ENCODE measurements at regions not wholly inside any gene's neighbourhood (a gene's known extent, or its start where the extent isn't known, plus 50 kb on each side); places are given as distances from the start of the nearest gene placed in this dataset.

DNA sequence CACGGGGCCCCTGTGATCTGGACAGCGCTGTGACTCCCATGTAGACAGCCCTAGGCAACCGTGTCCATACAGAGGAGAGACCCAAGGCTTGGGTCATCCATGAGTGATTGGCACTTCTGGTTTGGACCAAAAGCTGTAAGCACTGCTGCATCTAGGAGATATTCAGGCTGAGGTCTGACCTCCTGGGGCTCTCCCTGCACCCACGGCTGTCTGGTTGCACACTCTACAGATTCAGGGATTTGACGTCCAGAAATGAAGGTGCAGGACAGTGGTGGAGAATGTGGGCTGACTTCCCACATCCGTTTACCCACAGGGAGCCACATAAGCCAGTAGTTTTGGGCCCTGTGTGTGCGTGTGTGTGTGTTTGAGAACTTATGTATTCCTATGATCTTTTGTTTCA is 76.2 kb upstream of the ARHGEF7 start:
- no peak for DNase-seq (ENCODE audit: low read depth in 2 of 2)

DNA sequence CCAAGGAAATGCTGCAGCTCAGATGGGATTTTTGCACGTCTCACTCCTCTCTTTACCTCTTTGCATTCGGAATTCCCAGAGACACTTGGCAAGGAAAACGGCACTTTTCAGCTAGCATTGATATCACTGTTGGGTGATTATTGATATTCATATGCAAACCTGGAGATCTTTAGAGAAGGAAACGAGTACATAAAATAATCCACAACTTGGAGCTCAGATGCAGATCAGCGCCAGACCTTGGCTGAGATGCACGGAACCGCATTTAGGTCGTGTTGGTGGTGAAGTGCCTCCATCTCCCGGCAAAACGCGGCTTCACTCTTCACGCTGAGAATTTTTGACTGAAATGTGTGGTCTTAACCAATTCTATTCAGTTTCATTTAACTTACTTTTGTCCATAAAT is 77.2 kb upstream of the ARHGEF7 start:
- DNase-seq (ENCODE audit: low read depth in 2 of 2) = no peak

DNA sequence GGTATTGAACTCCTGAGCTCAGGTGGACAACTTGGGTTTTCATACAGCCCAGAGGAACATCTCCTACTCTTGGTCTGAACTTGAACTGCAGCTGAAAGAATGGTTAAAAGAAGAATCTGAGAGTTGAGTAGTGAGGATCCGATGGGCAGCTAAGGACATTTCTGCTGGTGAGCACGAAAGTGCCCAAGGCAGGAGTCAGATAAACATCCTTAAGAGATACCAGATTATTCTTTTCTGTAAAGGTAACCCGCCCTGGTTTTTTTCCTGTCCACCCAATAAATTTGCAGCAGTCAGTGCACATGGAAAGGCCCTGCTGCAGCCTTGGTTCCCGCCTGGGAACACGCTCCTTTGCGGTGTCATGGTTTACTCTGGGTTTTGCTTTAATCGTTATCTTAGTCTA is 78.4 kb upstream of the ARHGEF7 start:
- DNase-seq (ENCODE audit: low read depth in 2 of 2) = no peak

DNA sequence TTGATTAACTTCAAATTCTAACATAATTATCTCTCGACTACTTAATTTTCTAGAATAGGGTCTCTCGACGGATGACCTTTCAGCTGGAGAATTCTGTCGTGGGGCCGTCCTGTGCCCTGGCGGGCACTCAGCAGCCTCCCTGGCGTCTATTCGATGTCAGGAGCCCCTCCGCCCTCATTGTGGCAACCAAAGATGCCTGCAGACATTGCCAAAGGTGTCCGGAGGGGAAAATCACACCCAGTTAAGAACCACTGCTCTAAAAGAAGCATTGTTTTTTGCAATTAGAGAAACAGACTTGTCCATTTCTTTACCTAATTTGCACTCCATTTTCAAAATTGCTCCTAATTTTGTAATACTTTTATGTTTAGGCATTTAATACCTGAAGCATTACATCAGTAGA is 79.2 kb upstream of the ARHGEF7 start:
- no peak for DNase-seq (ENCODE audit: low read depth in 2 of 2)

DNA sequence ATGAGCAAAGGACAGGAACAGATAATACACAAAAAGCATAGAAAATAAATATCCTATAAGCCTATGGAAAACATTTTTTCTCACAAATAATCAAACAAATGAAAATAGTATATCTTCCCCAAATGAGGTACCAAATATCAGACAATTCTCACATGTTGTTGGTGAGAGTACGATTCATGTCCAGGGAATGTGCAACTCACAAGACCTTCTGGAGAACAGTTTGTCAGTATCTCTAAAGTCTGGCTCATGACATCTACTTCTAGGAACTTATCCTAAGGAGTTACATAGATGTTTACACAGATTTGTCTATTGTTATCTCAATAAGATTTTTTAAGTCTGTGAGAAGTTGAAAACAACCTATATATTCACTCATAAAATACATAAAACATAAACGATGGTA is 80.3 kb upstream of the ARHGEF7 start:
- no peak for DNase-seq (ENCODE audit: low read depth in 2 of 2)

DNA sequence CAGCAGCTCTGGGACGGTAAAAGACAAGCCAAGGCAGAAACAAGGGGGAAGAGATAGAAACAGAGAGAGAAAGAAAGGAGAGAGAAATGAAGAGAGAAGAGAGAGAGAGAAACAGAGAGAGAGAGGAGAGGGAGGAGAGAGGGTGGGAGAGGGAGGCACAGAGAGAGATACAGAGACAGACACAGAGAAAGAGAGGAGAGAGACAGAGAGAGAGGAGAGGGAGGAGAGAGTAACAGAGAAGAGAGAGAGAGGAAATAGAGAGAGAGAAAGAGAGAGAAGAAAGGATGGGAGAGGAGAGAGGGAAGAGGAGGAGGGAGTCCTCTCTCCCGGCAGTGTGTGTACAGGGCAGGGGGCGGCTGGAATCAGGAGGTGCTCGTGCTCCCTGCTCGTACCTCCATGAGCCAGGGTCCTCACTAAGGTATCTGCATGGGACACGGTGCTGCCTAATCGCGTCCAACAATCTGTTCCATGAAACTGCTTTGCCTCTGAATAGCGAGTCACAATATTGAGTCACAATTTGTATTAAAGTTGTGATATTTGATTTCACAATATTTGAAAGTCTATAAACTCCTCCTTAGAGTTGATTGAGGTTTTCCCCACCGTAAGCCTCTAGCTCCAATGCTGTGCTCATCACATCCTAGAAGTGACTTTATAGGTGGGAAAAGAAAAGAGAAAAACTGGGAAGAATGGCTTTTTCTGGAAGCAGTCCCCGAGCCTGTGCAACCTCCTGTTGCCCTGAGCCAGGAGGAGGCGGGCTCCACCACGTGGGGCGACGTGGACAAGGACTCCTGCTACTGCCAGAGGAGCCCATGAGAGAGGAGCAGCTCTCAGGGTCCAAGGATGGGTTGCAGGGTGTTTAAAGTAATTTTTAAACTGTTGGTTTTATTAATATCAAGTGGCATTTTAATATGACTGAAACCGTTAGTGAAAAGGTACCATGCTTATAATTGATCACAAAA is 81.7 kb upstream of the ARHGEF7 start:
- DNase-seq (ENCODE audit: low read depth in 2 of 2) = no peak

- DNase-seq (ENCODE audit: low read depth in 2 of 2) = peak; percentile 23 to 25
These were observed 83.6 kb upstream of the ARHGEF7 start for GRCh38 chr13:111031531-111031961.

DNA sequence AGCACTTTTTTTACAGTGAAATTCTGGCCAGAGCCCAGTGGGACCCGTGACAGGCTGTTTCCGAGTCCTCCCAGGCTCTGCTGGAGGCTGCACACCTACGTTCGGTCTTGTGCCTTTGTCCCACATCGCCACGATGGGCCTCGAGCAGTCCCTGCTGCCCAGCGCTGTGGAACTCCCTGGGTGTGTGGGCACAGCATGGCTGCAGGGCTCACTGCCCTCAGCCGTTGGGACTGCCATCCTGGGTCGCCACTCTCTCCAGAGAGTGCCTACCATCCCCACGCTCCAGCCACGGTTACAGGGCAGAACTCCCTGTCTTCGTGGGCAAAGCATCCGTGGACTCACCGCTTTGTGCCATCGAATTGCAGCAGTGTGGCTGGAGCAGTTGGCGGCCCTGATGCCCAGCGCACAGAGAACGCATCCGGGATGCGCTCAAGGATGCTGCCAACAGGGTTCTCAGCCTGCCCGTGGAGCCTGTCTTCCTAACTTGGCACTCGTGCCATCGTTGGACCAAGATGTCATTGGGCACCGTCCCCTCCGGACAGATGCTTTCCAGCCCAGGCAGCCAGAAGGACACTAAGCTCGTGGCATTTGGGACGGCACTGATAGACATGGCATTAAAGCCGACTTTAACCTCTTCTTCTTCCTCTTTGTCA is 85.0 kb upstream of the ARHGEF7 start:
- no peak for DNase-seq (ENCODE audit: low read depth in 2 of 2)

DNA sequence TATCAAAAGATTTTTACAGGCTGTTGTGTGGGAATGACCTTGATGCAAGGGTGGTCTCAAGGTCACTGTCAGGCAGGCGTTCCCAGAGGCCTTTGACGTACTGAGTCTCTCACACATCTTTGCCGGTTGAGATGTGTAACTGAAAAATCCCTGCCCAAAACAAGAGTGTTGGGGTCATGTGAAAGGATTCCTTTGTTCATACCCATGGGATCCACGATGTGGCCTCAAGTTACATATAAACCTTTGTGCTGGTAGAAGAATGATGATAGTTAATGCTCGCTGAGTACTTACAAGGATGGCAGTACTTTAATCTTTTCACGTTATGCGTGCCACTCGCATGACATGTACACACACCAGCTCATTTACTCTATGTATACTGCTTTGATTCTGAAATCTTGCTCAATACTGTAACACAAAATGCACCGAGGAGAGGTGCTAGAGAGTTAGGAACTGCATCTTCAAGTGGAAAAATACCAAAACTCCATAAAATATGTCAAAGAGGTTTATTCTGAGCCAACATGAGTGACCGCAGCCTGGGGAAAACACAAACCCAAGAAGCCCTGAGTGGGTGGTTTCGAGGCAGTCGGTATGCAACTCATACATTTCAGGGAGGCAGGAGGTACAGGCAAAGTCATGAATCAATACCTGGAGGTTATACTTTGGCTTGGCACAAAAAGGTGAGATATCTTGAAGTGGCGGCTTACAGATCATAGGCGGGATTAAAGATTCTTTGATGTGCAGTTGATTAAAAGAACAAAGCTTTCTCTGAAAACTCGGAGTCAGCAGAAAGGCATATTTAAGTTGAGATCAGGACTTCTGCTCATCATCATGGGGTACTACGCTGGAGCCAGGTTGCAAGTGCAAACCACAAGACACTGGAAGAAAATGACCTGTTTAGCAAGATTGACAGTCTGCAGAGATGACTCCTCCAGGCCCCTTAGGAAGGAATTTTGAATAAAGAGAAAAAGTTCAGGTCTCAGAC is 87.4 kb upstream of the ARHGEF7 start:
- DNase-seq (ENCODE audit: low read depth in 2 of 2) = no peak

DNA sequence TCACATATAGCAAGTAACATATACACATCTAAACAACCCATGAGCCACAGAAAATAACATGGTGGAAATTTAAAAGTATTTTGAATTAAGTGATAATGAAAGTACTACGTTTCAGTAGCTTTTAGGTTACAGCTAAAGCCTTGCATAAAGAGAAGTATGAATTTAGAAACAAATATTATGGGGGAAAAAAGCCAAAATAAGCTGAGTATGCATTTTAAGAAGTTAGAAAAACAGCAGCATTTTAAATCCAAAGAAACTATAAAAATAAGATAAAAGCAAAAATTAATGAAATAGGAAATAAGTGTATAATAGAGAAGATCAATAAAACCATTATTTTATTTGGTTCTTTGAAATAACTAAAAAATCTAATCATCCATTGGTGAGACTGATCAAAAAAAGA is 89.8 kb upstream of the ARHGEF7 start:
- DNase-seq (ENCODE audit: low read depth in 2 of 2) = no peak

GRCh38 chr13:111022886-111023285 is 92.2 kb upstream of the ARHGEF7 start:
- DNase-seq (ENCODE audit: low read depth in 2 of 2) = no peak

- no peak for DNase-seq (ENCODE audit: low read depth in 2 of 2)
These were observed 92.9 kb upstream of the ARHGEF7 start for GRCh38 chr13:111022241-111022640.

DNA sequence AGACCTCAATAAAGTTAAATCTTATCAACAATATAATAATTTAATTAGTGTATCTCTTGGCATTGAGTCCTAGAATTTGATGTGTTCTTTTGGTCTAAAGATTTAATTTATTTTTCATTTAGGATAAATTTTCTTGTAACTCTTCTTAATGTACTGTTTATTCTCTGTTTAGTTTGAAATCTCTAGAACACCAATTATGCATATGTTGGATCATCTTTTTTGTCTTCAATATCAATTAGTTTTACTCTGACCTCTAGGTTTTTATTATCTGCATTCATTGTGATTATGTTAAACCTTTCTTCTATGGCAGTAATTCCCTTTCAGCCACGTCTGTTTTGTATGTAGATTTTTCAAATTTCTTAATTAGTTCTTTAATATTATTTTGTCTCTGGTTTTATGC is 93.8 kb upstream of the ARHGEF7 start:
- DNase-seq (ENCODE audit: low read depth in 2 of 2) = no peak

- no peak for DNase-seq (ENCODE audit: low read depth in 2 of 2)
These were observed 94.6 kb upstream of the ARHGEF7 start for GRCh38 chr13:111020546-111020945.

GRCh38 chr13:111020021-111020420 is 95.1 kb upstream of the ARHGEF7 start:
- DNase-seq (ENCODE audit: low read depth in 2 of 2) = no peak

GRCh38 chr13:111017755-111018459 is 97.2 kb upstream of the ARHGEF7 start:
- DNase-seq (ENCODE audit: low read depth in 2 of 2) = no peak

- DNase-seq (ENCODE audit: low read depth in 2 of 2) = no peak
These were observed 98.3 kb upstream of the ANKRD10 start for GRCh38 chr13:111013196-111013595.

GRCh38 chr13:111011899-111012298 is 97.0 kb upstream of the ANKRD10 start:
- DNase-seq (ENCODE audit: low read depth in 2 of 2) = no peak

- no peak for DNase-seq (ENCODE audit: low read depth in 2 of 2)
These were observed 93.5 kb upstream of the ANKRD10 start for GRCh38 chr13:111008351-111008750.

DNA sequence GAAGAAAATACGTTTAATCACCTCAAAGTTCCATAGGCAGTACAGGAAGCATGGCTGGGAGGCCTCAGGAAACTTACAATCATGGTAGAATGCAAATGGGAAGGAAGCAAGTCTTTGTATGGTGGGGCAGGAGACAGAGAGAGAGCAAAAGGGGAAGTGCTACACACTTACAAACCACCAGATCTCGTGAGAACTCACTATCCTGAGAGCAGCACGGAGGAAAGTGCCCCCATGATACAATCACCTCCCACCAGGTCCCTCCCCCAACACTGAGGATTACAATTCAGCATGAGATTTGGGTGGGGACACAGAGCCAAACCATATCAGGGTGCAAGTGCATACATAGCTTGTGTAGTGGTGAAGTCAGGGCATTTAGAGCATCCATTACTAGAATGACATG is 92.3 kb upstream of the ANKRD10 start:
- DNase-seq (ENCODE audit: low read depth in 2 of 2) = no peak

DNA sequence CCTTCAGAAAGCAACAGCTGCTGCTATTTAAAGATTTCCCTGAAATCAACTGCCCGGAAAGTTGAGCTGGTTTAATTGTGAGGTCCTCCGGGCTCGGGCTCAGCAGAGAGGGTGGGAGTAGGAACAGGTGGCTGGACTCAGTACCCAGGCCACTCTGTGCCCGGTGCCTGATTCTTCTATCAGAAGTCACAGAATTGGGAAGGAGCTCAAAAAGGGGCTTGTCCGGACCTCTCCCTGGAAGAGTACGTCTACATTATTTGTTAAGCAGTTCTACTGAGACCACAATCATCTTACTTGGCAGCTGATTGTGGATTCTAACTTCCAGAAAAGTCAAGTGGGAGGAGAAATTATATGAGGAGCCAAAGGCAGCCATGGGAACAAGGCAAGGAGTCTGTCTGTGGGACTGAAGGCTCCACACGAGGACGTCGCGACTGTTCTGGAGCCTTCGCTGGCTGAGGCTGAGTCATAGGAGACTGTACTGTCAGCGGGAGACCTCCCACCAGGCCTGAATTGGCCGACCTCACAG is 91.7 kb upstream of the ANKRD10 start:
- peak; percentile 24 to 34 for DNase-seq (ENCODE audit: low read depth in 2 of 2)
